Keratinocyte (primary cell): ENCODE measurements at regions not wholly inside any gene's neighbourhood (a gene's known extent, or its start where the extent isn't known, plus 50 kb on each side); places are given as distances from the start of the nearest gene placed in this dataset.

Experiments used
- EZH2 ChIP-seq: IDR thresholded peaks from one replicate; pipeline ENCODE4 v1.6.1; 2012; ENCODE audit warnings: inconsistent platforms, mild to moderate bottlenecking, low read length, moderate library complexity
- TF ChIP-seq, protein P1 (sequence below), 3 experiments: IDR thresholded peaks in 1 of 3; conservative IDR thresholded peaks in 1 of 3; optimal IDR thresholded peaks in 1 of 3; 2 replicates in 2 of 3; 3 replicates in 1 of 3; pipeline versions ENCODE3 to v1.5.1; 2011; ENCODE audit warnings: low read length in 3 of 3, mild to moderate bottlenecking in 3 of 3, moderate library complexity in 2 of 3, control low read depth in 1 of 3, inconsistent platforms in 1 of 3; ENCODE audit not compliant: insufficient read depth in 2 of 3; ENCODE audit errors: extremely low read depth in 1 of 3

DNA sequence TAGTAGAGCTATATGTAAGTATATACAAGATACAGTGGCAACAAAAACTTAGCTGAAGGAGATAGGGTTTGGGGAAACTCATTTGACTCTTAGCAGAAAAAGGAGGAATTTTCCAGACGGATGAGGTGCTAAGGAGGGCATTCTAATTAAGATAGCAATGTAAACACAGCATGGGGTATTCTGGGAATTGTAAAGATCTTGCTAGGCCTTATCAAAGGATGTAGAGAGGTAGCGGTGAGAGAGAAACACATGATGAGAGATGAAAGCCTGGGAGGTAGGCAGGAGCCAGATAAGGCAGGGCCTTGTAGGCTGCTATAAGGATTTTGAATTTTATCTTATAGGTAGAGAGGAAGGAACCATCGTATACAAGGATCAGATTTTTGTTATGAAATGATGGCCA, 106.6 kb upstream of the KCNN2 start:
- TF ChIP-seq EZH2, result no peak
- TF ChIP-seq, protein P1, sequence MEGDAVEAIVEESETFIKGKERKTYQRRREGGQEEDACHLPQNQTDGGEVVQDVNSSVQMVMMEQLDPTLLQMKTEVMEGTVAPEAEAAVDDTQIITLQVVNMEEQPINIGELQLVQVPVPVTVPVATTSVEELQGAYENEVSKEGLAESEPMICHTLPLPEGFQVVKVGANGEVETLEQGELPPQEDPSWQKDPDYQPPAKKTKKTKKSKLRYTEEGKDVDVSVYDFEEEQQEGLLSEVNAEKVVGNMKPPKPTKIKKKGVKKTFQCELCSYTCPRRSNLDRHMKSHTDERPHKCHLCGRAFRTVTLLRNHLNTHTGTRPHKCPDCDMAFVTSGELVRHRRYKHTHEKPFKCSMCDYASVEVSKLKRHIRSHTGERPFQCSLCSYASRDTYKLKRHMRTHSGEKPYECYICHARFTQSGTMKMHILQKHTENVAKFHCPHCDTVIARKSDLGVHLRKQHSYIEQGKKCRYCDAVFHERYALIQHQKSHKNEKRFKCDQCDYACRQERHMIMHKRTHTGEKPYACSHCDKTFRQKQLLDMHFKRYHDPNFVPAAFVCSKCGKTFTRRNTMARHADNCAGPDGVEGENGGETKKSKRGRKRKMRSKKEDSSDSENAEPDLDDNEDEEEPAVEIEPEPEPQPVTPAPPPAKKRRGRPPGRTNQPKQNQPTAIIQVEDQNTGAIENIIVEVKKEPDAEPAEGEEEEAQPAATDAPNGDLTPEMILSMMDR (optimal IDR thresholded peaks at IDR 0.05 in 1 of 3, IDR thresholded peaks at IDR 0.05 in 1 of 3, conservative IDR thresholded peaks at IDR 0.05 in 1 of 3; ENCODE audit: extremely low read depth in 1 of 3, insufficient read depth in 2 of 3, low read length in 3 of 3), result no peak
